T-helper 17 cell (primary cell): ENCODE measurements at regions not wholly inside any gene's neighbourhood (a gene's known extent, or its start where the extent isn't known, plus 50 kb on each side); places are given as distances from the start of the nearest gene placed in this dataset.

ENCODE experiments used
- ATAC-seq: fragments of 150-1000 bp; cut with Tn5 transposase; 2 replicates; pipeline ENCODE4 v1.10.0; 2021; ENCODE audit warnings: mild to moderate bottlenecking, moderate library complexity
- DNase-seq, 3 donors: peaks; one replicate each; pipeline versions ENCODE4 v3.0.0 to v3.0.0-alpha.2; 2020 to 2021
- H3K9me3 ChIP-seq: one replicate; pipeline ENCODE4 v1.7.0; 2013; ENCODE audit warnings: low read length, mild to moderate bottlenecking; ENCODE audit not compliant: control insufficient read depth, poor library complexity, severe bottlenecking
- H3K27ac Mint-ChIP-seq: one replicate; pipeline ENCODE4 v1.8.0; 2022; ENCODE audit warnings: mild to moderate bottlenecking, moderate library complexity, mixed read lengths
- H3K27me3 Mint-ChIP-seq: one replicate; pipeline ENCODE4 v1.8.0; 2022; ENCODE audit warnings: mixed read lengths
- H3K36me3 Mint-ChIP-seq: one replicate; pipeline ENCODE4 v1.8.0; 2022; ENCODE audit warnings: low read depth, mixed read lengths
- H3K4me1 Mint-ChIP-seq: one replicate; pipeline ENCODE4 v1.8.0; 2022; ENCODE audit warnings: mild to moderate bottlenecking, mixed read lengths
- H3K4me3 Mint-ChIP-seq: one replicate; pipeline ENCODE4 v1.8.0; 2022; ENCODE audit warnings: mild to moderate bottlenecking, moderate library complexity, mixed read lengths

DNA sequence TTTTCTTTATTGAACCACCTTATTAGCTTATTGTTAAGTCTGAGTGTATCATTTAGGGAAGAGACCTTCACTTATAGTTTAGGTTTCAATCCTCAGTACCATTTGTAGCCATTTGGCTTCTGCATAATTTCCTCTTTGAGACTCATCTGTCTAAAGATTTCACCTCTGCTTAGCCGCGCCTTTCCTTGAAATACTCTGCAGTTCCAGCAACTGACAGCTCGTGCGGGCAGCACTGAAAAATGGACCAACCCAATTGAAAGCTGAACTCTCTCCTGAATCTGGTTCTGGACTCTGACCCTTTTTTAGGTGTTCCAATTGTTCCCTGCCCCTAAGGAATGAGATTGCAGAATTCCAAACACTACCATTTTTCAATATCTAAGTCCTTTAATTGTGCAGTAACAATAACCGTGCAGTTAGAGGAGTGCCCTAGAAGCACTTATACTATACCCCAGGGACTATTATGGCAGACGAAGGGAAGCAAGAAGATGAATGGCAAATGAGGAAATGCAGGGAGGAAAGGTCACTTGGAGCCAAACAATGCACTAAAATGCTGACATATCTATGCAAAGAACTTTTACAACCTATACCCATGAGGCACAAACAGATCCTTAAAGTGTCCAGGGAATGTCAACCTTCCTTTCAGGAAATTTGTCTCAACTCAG is 50.1 kb upstream of the PDE4D start:
- Mint-ChIP-seq H3K4me3 (no peak overlapping the region), H3K27ac (no peak overlapping the region), H3K4me1 (no peaks in the 10 kb centered on the region), H3K36me3 (no peaks in the 10 kb centered on the region), H3K27me3 (no peaks in the 10 kb centered on the region)
- no peak for ATAC-seq
- DNase-seq: no peak
- H3K9me3 ChIP-seq: no peaks in the 10 kb centered on the region
